NCI-H1694 treated with DMSO at 0.1 percent for 48 hours (cell line): ENCODE measurements at regions not wholly inside any gene's neighbourhood (a gene's known extent, or its start where the extent isn't known, plus 50 kb on each side); places are given as distances from the start of the nearest gene placed in this dataset.

Experiments
- DNase-seq: peaks from one replicate; lab custom pipeline; 2025; lab: John Stamatoyannopoulos, UW

GRCh38 chr3:193989186-193989585 lies 146.8 kb upstream of the HES1 start:
- no peak for DNase-seq

- DNase-seq = no peak
These were observed 144.1 kb upstream of the HES1 start for GRCh38 chr3:193991666-193992424.

GRCh38 chr3:193992425-193993037 lies 143.4 kb upstream of the HES1 start:
- no peak for DNase-seq

GRCh38 chr3:193996221-193996620 lies 139.7 kb upstream of the HES1 start:
- DNase-seq = no peak

- DNase-seq = no peak
These were observed 139.3 kb upstream of the HES1 start for GRCh38 chr3:193996641-193997089.

GRCh38 chr3:193997228-193998122 lies 138.5 kb upstream of the HES1 start:
- no peak for DNase-seq

- DNase-seq = no peak
These were observed 137.9 kb upstream of the HES1 start for GRCh38 chr3:193998123-193998448.

GRCh38 chr3:193998628-193999195 lies 137.2 kb upstream of the HES1 start:
- DNase-seq = no peak

GRCh38 chr3:194000100-194000499 lies 135.8 kb upstream of the HES1 start:
- no peak for DNase-seq

- no peak for DNase-seq
These were observed 135.2 kb upstream of the HES1 start for GRCh38 chr3:194000712-194001111.

GRCh38 chr3:194001728-194002459 lies 134.1 kb upstream of the HES1 start:
- no peak for DNase-seq

- DNase-seq = no peak
These were observed 132.6 kb upstream of the HES1 start for GRCh38 chr3:194003114-194004057.

GRCh38 chr3:194005930-194006501 lies 129.9 kb upstream of the HES1 start:
- DNase-seq = no peak

- DNase-seq = no peak
These were observed 128.2 kb upstream of the HES1 start for GRCh38 chr3:194007592-194008337.

- no peak for DNase-seq
These were observed 126.9 kb upstream of the HES1 start for GRCh38 chr3:194009019-194009418.

GRCh38 chr3:194009892-194010533 lies 125.9 kb upstream of the HES1 start:
- DNase-seq = peak; percentile 35

GRCh38 chr3:194011807-194012206 lies 124.1 kb upstream of the HES1 start:
- DNase-seq = no peak

- DNase-seq = no peak
These were observed 122.0 kb upstream of the HES1 start for GRCh38 chr3:194013928-194014327.

GRCh38 chr3:194014756-194015155 lies 121.2 kb upstream of the HES1 start:
- DNase-seq = no peak
